ENCODE measurements at regions not wholly inside any gene's neighbourhood (a gene's known extent, or its start where the extent isn't known, plus 50 kb on each side); places are given as distances from the start of the nearest gene placed in this dataset.

DNA sequence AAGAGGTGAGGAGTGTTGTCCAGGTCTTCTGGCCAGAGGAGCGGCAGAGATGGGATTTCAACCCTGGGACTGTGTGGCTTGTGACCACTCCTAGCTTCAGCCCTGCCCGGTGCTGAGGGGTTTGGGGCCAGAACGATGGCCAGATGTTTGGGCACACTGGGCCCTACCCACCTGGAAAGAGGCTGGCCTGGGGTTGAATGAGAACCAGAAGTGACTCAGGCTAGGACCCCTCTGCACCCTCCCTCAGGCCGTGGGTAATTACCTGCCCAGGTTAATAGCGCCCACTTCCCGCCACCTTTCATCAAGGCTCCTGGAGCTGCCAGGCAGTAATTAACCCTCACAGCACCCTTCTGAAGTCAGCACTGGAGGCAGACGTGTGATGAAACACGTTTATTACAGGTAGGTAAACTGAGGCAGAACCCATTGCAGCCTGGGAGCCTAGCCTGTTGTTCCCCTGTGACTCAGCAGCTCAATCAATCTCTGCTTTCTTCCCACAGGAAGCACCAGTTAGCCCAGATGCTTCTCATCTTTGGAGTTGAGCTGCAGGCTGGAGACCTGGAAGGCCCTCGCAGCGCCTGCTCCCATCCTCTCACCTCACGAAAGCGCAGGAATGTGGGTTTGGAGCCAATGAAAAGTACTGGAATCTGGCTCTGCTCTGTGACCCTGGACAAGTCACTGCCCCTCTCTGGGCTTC is 120.8 kb downstream of the CEBPB start:
- Histone ChIP-seq H3K4me3 (ENCODE audit: insufficient read length, low read depth) (no peak overlapping the region), H3K27me3 (ENCODE audit: insufficient read depth, insufficient read length) (no peaks in the 10 kb centered on the region), H3K4me1 (ENCODE audit: insufficient read depth, insufficient read length) (peaks cover 4% of the 10 kb centered on the region), H3K36me3 (ENCODE audit: insufficient read depth, insufficient read length, low read length) (no peaks in the 10 kb centered on the region), H3K9me3 (ENCODE audit: insufficient read depth, low read length) (no peaks in the 10 kb centered on the region), H3K9ac (ENCODE audit: insufficient read length, low read depth) (no peak overlapping the region)
- TF ChIP-seq YY1 (IDR thresholded peaks at IDR 0.05; ENCODE audit: insufficient read depth, insufficient read length) (no peak), ZNF274 (IDR thresholded peaks at IDR 0.05; ENCODE audit: low read depth, low read length) (no peak), SUZ12 (IDR thresholded peaks at IDR 0.05; ENCODE audit: extremely low read depth, insufficient read depth, insufficient read length) (no peak)
- DNase-seq (ENCODE audit: low read depth, low spot score): no peak

DNA sequence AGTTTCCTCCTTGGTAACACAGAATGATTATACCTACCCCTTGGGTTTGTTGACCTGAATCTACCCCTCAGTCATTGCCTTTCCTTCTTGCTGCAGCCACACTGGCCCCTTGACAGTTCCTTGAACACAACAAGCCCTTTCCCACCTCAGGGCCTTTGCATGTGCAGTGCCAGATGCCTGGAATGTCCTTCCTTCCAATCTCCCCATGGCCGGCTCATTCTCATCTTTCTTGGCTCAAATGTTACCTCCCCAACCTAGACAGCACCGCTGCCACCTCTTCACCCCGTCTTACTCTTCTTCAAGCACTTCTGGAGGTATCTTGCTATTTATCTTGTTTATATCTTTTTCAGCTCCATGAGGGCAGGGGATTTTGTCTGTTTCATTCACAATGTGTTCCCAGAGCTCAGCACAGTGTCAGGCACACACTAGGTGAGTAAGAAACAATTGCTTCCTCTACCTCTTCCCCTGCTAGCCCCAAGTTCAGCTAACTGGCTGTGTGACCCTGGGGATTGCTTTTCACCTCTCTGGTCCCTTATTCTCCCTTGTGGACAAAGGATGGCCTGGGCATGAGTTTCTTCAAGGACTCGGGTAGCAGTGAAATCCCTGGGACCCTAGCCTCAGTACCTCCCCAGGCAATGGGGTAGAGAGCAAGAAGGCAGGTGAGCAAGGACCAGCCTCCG is 121.5 kb downstream of the CEBPB start:
- no peak overlapping the region for H3K4me3 ChIP-seq (ENCODE audit: insufficient read length, low read depth)
- peaks cover 4% of the 10 kb centered on the region for H3K4me1 ChIP-seq (ENCODE audit: insufficient read depth, insufficient read length)
- no peak for DNase-seq (ENCODE audit: low read depth, low spot score)
- H3K9ac ChIP-seq (ENCODE audit: insufficient read length, low read depth): no peak overlapping the region
- no peaks in the 10 kb centered on the region for H3K36me3 ChIP-seq (ENCODE audit: insufficient read depth, insufficient read length, low read length)
- no peaks in the 10 kb centered on the region for H3K27me3 ChIP-seq (ENCODE audit: insufficient read depth, insufficient read length)
- TF ChIP-seq SUZ12 (IDR thresholded peaks at IDR 0.05; ENCODE audit: extremely low read depth, insufficient read depth, insufficient read length) (no peak), YY1 (IDR thresholded peaks at IDR 0.05; ENCODE audit: insufficient read depth, insufficient read length) (no peak), ZNF274 (IDR thresholded peaks at IDR 0.05; ENCODE audit: low read depth, low read length) (no peak)
- no peaks in the 10 kb centered on the region for H3K9me3 ChIP-seq (ENCODE audit: insufficient read depth, low read length)

DNA sequence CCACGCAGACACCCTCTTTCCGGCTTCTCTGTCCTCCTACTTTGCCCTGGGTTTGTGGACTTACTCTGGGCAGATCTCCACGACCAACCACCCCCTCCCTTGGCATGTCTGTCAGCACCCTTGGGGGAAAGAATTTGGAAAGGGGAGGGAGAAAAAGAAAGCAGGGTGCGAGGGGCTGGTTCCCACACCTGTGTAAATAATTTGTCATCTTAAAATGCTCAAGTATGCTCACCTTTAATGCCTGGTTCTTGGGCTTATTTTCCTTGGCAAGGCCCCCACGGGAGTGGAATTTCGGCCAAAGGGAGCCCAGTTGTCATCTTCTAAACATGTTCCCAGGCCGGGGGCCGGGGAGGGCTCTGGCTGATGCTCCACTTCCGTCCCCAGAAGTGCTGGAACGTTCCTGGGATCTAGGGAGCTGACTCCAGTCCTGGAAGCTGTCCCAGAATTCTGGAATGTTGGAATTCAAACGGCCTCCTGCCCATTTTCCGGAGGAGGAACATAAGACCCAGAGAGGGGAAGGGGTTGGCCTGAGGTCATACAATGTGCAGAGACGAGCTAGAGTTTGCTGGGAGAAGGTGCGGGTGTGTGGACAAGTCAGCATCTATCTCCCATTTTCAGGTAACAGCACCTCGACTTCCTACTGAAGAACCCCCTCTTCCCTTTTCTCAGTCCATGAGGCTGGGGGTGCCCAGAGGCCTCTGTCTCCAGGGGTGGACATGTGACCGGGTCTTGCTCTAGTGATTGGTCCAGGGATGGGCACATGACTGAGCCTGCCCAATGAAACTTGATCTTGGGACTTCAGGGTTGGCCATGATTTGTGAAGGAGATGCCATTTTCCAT is 122.3 kb downstream of the CEBPB start:
- TF ChIP-seq ZNF274 (IDR thresholded peaks at IDR 0.05; ENCODE audit: low read depth, low read length) (no peak), SUZ12 (IDR thresholded peaks at IDR 0.05; ENCODE audit: extremely low read depth, insufficient read depth, insufficient read length) (no peak), YY1 (IDR thresholded peaks at IDR 0.05; ENCODE audit: insufficient read depth, insufficient read length) (no peak)
- Histone ChIP-seq H3K27me3 (ENCODE audit: insufficient read depth, insufficient read length) (no peaks in the 10 kb centered on the region), H3K4me1 (ENCODE audit: insufficient read depth, insufficient read length) (peaks cover 6% of the 10 kb centered on the region), H3K9me3 (ENCODE audit: insufficient read depth, low read length) (no peaks in the 10 kb centered on the region), H3K9ac (ENCODE audit: insufficient read length, low read depth) (no peak overlapping the region), H3K4me3 (ENCODE audit: insufficient read length, low read depth) (no peak overlapping the region), H3K36me3 (ENCODE audit: insufficient read depth, insufficient read length, low read length) (no peaks in the 10 kb centered on the region)
- no peak for DNase-seq (ENCODE audit: low read depth, low spot score)

DNA sequence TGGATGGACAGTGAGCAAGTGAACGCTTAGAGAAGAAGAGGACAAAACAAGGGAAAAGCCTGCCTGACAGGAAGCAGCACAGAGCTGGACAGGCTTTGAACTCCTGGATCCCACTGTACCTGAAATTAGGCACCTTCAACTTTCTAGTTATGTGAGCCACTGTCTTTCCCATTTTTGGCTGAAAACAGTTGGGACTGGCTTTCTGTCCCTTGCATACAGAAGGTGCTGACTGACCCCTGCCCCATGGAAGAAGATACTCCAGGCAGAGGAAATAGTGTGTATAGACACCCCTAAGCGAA is 122.8 kb downstream of the CEBPB start:
- H3K9ac ChIP-seq (ENCODE audit: insufficient read length, low read depth): no peak overlapping the region
- TF ChIP-seq SUZ12 (IDR thresholded peaks at IDR 0.05; ENCODE audit: extremely low read depth, insufficient read depth, insufficient read length) (no peak), YY1 (IDR thresholded peaks at IDR 0.05; ENCODE audit: insufficient read depth, insufficient read length) (no peak), ZNF274 (IDR thresholded peaks at IDR 0.05; ENCODE audit: low read depth, low read length) (no peak)
- no peak overlapping the region for H3K4me3 ChIP-seq (ENCODE audit: insufficient read length, low read depth)
- no peak for DNase-seq (ENCODE audit: low read depth, low spot score)
- H3K36me3 ChIP-seq (ENCODE audit: insufficient read depth, insufficient read length, low read length): no peaks in the 10 kb centered on the region
- H3K4me1 ChIP-seq (ENCODE audit: insufficient read depth, insufficient read length): peaks cover 3% of the 10 kb centered on the region
- H3K9me3 ChIP-seq (ENCODE audit: insufficient read depth, low read length): no peaks in the 10 kb centered on the region
- H3K27me3 ChIP-seq (ENCODE audit: insufficient read depth, insufficient read length): no peaks in the 10 kb centered on the region

DNA sequence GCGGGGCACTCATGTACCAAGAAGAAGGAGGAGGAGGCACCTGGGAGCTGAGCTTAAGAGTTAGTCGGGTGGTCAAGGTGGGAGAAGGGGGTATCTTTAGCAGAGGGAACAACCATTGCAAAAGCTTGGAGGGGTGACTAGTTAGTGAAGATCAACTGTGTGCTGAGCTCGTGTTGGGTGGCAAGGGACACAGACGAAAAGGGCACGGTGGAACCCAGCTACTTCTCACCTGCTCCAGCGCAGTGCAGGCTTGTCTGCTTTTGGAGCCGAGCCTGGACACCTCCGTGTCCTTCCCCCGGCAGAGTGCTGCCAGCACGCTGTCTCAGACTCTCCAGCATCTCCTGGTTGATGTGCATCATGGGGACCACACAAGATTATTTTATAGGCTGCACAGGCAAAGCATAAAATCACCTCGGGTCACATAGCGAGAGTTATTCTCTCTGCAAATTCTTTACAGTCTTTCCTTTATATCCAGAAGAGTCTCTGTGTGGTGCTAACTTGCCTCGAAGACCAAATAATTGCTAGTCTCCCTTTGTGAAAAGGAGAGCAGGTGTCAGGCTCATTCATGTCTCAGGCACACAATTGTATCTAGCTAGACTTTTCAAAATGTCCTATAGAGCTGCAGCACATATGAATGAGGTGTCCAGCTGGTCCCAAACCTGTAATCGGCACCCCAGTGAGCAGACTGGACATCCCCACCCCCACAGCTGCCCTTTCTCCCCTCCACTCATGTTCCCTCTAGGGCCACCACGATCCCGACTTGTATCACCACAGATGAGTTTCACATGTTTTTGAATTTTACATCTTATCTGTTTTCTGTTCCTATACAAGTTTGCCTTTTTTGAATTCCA is 123.4 kb downstream of the CEBPB start:
- TF ChIP-seq ZNF274 (IDR thresholded peaks at IDR 0.05; ENCODE audit: low read depth, low read length): no peak
- no peak for DNase-seq (ENCODE audit: low read depth, low spot score)

DNA sequence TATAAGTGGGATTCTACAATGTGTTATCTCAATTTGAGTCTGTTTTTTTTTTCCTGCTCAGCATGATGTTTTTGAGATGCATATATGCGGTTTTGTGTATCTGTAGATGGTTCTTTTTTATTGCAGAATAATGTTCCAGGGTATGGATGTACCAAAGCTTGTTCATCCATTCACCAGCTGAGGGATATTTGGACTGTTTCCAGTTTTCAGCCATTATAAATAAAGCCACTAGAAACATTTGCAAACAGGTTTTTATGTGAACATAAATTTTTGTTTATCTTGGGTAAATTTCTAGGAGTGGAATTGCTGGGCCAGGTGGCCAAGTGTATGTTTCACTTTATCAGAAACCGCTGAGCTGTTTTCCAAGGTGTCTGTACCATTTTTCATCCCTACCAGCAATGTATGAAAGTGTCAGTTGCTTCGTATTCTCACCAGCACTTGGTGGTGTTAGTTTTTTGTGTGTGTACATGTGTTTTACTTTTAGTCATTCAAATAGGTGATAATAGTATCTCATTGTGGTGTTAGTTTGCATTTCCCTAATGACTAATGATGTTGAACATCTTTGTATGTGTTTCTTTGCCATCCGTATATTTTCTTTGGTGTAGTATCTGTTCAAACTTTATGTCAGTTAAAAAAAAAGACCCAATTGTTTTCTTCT is 124.2 kb downstream of the CEBPB start:
- no peak overlapping the region for H3K9ac ChIP-seq (ENCODE audit: insufficient read length, low read depth)
- TF ChIP-seq YY1 (IDR thresholded peaks at IDR 0.05; ENCODE audit: insufficient read depth, insufficient read length) (no peak), ZNF274 (IDR thresholded peaks at IDR 0.05; ENCODE audit: low read depth, low read length) (no peak), SUZ12 (IDR thresholded peaks at IDR 0.05; ENCODE audit: extremely low read depth, insufficient read depth, insufficient read length) (no peak)
- no peak overlapping the region for H3K4me3 ChIP-seq (ENCODE audit: insufficient read length, low read depth)
- peaks cover 3% of the 10 kb centered on the region for H3K4me1 ChIP-seq (ENCODE audit: insufficient read depth, insufficient read length)
- no peaks in the 10 kb centered on the region for H3K36me3 ChIP-seq (ENCODE audit: insufficient read depth, insufficient read length, low read length)
- H3K27me3 ChIP-seq (ENCODE audit: insufficient read depth, insufficient read length): no peaks in the 10 kb centered on the region
- no peaks in the 10 kb centered on the region for H3K9me3 ChIP-seq (ENCODE audit: insufficient read depth, low read length)
- DNase-seq (ENCODE audit: low read depth, low spot score): no peak

More for the DNA sequence above, 123.4 kb downstream of the CEBPB start:
- Histone ChIP-seq H3K9me3 (ENCODE audit: insufficient read depth, low read length) (no peaks in the 10 kb centered on the region), H3K9ac (ENCODE audit: insufficient read length, low read depth) (no peak overlapping the region), H3K4me1 (ENCODE audit: insufficient read depth, insufficient read length) (peaks cover 2% of the 10 kb centered on the region), H3K27me3 (ENCODE audit: insufficient read depth, insufficient read length) (no peaks in the 10 kb centered on the region), H3K36me3 (ENCODE audit: insufficient read depth, insufficient read length, low read length) (no peaks in the 10 kb centered on the region), H3K4me3 (ENCODE audit: insufficient read length, low read depth) (no peak overlapping the region)

All from NT2/D1 (cell line).